NCI-H524 (cell line): ENCODE measurements at regions not wholly inside any gene's neighbourhood (a gene's known extent, or its start where the extent isn't known, plus 50 kb on each side); places are given as distances from the start of the nearest gene placed in this dataset.

ENCODE experiments used
- DNase-seq, 2 experiments: peaks; one replicate each; lab custom pipeline; 2025; lab: John Stamatoyannopoulos, UW

GRCh38 chr3:103644450-103644849 is 1209.6 kb downstream of the ZPLD1 start:
- peak in 1 of 2 experiments; percentile 92 for DNase-seq

GRCh38 chr3:103653996-103654395 is 1219.2 kb downstream of the ZPLD1 start:
- no peak for DNase-seq

- no peak for DNase-seq
Measured at GRCh38 chr3:103657756-103658155, 1222.9 kb downstream of the ZPLD1 start.

DNA sequence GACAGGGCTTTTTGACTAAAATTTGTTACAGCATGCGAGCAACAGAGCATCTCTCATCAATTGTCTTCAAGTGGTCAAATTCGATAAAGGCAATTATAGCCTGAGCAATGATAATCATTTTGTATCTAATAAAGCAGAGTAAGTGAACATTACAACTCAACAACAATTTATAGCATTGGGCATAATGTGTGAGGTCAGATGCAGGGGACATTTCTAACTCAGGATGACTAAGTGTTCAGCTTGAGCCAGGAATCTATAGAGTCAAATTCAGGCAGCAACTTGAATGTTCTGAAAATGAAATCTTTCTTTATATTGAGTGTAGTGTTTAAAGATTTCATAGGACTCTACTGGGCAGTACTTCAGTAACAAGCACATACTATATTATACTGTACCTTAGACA is 1226.0 kb downstream of the ZPLD1 start:
- no peak for DNase-seq

DNA sequence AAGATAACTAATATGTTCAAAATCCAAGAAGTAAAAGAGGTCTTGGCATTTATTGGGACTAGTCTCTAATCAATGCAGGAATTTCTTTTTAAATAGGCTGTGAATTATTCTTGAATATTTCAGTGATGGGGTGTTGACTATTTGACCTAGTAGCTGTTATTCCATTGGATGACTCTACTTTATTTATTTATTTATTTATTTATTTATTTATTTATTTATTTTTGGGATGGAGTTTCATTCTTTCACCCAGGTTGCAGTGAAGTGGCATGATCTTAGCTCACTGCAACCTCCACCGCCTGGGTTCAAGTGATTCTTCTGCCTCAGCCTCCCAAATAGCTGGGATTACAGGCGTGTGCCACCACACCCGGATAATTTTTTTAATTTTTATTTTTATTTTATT is 1227.8 kb downstream of the ZPLD1 start:
- no peak for DNase-seq

DNA sequence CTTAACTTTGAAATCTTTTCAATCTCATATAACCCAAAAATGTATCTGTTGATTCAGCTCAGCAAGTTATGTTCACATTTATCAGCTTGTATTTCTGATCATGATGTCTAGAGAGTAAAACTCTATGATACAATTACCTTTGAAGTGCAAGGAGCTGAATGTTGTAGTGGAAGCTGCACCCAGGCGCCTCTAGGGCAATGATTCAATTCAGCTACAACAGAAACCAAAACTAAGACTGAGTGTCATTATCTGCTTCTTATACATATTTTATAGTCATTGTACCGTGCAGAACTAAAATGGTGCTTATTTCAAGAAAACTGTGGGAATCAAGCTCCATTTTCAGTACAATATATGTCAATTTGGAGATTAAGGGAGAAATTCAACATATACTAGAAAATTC is 1237.5 kb downstream of the ZPLD1 start:
- DNase-seq: no peak

DNA sequence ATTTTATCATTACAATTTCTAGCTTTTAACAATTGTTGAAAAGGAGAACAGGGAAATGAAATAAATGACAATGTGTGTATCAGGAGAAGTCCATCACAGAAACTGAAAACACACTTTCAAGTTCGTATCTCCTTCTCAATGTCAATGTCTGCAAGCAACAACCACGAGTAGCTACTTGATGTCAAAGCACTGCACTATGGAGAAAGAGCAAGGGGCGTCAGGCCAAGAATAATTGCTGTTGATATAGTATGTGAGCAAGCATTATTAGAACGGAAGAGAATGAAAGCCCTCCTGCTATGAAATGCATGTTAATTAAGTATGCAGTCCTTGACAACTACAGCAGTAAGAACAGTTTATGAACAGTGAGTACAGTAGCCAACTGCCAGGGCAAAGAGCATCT is 1250.1 kb downstream of the ZPLD1 start:
- DNase-seq: no peak

GRCh38 chr3:103685939-103686338 is 1251.1 kb downstream of the ZPLD1 start:
- no peak for DNase-seq

DNA sequence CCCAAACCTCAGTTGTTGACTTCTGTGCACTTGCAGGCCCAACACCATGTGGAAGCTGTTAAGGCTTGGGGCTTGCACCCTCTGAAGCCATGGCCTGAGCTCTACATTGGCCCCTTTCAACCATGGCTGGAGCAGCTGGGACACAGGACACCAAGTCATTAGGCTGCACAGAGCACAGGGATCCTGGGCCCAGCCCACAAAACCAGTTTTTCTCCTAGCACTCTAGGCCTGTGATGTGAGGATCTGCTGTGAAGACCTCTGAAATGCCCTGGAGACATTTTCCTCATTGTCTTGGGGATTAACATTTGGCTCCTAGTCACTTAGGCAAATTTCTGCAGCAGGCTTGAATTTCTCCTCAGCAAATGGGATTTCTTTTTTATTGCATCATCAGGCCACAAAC is 1255.7 kb downstream of the ZPLD1 start:
- no peak for DNase-seq

DNA sequence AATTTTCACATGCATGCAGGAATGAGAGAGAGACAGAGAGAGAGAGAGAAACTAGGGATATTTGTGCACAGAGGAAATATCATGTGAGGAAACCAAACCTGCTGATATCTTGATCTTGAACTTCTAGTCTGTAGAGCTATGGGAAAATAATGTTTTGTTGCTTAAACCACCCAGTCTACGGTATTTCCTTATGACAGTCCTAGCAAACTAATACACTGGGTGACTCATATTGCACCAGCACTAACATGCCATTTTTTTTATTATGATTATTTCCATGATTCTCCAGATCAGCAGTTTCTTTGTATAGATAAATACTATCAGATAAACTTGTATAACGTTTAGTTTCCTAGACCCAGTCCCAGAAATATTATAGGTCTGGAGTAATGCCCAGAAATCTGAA is 1259.0 kb downstream of the ZPLD1 start:
- no peak for DNase-seq

DNA sequence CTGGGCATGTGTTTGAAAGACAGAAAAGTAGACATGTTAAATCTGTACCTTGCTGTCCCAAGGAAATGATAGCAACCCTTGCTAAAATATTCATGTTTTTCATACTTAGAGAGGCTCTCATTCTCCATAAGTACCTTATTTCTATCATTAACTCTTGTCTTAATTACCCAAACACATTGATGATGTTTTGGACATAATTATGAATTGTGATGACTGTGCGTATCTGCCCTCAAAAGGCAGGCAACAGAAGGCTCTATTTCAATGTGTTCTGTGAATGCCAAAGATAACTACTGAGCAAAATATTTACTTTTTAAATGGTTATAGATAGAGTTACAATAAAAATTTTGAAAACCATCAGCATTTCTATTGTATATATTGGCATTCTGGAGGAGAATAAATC is 1263.8 kb downstream of the ZPLD1 start:
- DNase-seq: no peak

DNA sequence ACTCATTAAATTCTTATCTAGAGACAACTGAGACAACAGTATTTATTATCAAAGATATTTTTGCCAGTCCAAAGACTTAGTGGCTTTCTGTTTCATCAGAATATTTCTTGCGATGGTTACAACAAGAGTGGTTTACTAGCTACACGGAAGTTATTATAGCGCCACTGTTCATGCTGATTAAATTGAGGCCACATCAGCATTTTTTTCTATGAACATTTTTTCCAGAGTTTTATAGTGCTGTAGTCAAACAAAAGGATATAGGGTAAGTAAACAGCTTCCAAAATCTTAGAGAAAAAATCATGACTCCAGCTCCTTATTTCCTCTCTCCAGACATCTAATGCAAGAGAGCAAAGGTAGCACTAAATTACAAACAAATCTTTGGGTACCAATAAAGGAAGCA is 1264.4 kb downstream of the ZPLD1 start:
- DNase-seq: no peak

GRCh38 chr3:103705641-103706040 is 1270.8 kb downstream of the ZPLD1 start:
- DNase-seq: no peak

- no peak for DNase-seq
Measured at GRCh38 chr3:103706671-103707070, 1271.9 kb downstream of the ZPLD1 start.

DNA sequence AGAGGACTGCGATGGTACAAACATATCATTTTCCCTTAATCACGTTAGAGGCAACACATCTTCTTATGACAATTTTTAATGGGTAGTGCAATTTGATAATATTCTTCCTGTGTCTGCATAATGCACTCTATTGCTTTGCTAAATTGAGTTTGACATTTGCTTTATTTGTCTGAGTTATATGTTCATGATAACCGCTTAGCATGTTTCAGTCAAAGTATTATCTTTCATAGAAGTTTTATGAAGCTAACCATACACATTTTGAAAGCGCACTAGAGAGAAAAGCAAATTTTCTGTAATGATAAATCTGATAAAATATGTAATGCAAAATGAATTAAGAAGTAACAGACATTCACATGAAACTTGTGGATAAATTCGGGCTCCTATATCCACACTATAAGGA is 1276.9 kb downstream of the ZPLD1 start:
- DNase-seq: no peak

- DNase-seq: no peak
Measured at GRCh38 chr3:103712320-103713008, 1277.6 kb downstream of the ZPLD1 start.

DNA sequence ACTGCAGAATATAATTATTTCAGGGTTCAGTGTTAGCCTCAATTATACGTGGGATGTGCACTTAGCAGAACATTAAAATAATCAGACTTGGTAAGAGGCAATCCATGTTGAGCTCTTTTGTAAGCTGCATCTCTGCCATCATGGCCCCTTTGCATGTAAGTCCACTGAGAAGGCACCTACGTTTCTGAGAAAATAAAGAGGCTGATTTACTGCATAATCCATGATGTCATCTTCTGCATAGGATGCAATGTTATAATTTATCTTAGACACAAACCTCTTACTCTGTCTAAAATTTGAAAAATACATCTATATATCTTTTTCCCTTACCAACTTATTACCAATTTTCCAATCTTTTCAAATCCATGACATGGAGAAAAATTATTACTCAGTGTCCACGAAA is 1294.7 kb downstream of the ZPLD1 start:
- no peak for DNase-seq

- DNase-seq: no peak
Measured at GRCh38 chr3:103730744-103731143, 1295.9 kb downstream of the ZPLD1 start.

DNA sequence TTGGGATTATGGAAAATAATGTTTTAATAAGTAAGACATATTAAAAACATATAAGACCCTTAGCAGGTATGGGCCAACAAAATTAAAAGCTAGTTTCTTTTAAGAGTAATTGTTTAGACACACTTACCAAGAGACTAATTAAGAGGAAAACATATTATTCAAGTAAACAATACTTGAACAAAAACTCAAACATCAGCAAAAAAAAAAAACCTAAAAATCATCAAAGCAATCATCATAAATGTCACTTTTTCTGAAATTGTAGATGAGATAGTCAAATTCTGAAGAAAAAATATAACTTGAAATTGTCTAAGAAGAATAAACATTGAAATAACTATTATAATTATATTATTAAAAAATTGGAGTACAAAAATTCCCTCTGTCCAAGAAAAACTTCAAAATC is 1318.2 kb downstream of the ZPLD1 start:
- DNase-seq: no peak

GRCh38 chr3:103767635-103768034 is 1332.8 kb downstream of the ZPLD1 start:
- no peak for DNase-seq

GRCh38 chr3:103785017-103785416 is 1350.2 kb downstream of the ZPLD1 start:
- no peak for DNase-seq

DNA sequence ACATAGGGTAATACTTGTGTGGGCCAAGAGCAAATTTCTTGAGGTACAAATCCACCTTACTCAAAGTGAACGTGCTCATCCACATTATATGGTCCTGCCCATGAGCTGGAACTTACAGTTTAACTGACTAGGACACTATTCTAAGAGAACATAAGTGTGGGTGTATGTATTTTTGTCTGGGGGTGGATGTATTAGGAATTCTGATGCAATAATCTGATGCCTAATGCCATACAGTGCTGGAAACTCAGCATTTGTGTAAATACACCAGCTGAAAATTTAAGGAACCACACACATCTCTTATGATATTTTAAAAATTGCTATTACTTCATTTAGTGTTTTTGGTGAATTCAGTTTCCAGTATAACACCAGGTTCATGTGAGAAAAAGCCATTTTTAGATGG is 1350.7 kb downstream of the ZPLD1 start:
- no peak for DNase-seq

- no peak for DNase-seq
Measured at GRCh38 chr3:103786296-103786695, 1351.5 kb downstream of the ZPLD1 start.

DNA sequence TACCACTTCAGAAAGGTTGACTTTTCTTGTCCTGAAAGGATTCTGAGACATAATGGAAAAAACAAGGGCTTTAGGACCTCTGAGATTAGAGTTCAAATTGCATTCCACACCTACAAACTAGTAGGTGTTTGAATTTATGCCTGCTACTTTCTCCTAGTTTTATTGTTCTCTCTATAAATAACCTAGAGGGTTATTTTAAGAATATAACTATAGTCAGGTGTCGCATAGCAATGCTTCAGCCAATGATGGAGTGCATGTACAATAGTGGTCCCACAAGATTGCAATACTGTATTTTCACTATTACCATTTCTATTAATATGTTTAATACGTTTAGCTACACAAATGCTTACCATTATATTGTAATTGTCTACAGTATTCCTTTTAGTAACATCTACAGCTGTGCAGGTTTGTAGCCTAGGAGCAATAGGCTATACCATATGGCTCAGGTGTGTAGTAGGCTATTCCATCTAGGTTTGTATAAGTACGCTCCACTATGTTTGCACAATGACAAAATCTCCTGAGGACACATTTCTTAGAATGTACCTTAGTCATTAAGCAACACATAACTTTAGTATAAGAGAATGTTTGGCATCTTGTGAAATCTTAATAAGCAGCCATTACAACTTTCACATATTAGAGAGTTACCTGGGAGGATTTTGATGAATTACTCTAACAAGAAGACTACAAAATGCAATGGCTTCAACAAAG is 1352.5 kb downstream of the ZPLD1 start:
- no peak for DNase-seq
